ENCODE measurements at regions not wholly inside any gene's neighbourhood (a gene's known extent, or its start where the extent isn't known, plus 50 kb on each side); places are given as distances from the start of the nearest gene placed in this dataset.

DNA sequence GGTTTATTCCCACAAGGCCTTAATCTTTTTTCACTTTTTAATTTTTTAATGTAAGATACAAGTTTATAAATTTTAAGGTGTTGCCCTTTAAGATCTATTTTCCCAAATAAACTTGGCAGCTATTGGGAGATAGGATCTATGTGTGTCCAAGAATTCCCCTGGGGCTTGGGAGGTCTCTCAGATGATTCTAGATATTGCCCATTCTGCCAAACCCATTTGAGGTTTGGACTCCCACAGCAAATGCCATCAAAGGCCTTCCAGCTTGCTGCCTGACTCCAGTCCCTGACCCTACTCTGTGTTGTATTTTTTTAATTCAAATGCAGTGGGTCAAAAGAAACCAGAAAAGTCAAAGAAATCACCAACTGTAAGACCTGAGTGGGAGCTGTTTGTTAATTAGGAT, 120.0 kb upstream of the CHRDL1 start:
- TF ChIP-seq RAD21 (IDR thresholded peaks at IDR 0.05; ENCODE audit: low read depth), result no peak
- no peak for TF ChIP-seq FOXM1 (IDR thresholded peaks at IDR 0.05; ENCODE audit: borderline replicate concordance, low read depth)
- no peak for TF ChIP-seq TAF1 (IDR thresholded peaks at IDR 0.05; ENCODE audit: low read depth)
- TF ChIP-seq, protein P1, sequence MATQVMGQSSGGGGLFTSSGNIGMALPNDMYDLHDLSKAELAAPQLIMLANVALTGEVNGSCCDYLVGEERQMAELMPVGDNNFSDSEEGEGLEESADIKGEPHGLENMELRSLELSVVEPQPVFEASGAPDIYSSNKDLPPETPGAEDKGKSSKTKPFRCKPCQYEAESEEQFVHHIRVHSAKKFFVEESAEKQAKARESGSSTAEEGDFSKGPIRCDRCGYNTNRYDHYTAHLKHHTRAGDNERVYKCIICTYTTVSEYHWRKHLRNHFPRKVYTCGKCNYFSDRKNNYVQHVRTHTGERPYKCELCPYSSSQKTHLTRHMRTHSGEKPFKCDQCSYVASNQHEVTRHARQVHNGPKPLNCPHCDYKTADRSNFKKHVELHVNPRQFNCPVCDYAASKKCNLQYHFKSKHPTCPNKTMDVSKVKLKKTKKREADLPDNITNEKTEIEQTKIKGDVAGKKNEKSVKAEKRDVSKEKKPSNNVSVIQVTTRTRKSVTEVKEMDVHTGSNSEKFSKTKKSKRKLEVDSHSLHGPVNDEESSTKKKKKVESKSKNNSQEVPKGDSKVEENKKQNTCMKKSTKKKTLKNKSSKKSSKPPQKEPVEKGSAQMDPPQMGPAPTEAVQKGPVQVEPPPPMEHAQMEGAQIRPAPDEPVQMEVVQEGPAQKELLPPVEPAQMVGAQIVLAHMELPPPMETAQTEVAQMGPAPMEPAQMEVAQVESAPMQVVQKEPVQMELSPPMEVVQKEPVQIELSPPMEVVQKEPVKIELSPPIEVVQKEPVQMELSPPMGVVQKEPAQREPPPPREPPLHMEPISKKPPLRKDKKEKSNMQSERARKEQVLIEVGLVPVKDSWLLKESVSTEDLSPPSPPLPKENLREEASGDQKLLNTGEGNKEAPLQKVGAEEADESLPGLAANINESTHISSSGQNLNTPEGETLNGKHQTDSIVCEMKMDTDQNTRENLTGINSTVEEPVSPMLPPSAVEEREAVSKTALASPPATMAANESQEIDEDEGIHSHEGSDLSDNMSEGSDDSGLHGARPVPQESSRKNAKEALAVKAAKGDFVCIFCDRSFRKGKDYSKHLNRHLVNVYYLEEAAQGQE (IDR thresholded peaks at IDR 0.05; ENCODE audit: low read depth), result no peak
- no peak for TF ChIP-seq CEBPB (IDR thresholded peaks at IDR 0.05)
- TF ChIP-seq YY1 (IDR thresholded peaks at IDR 0.05; ENCODE audit: low read depth), result no peak
- no peak for TF ChIP-seq CREB1 (IDR thresholded peaks at IDR 0.05; ENCODE audit: low read depth)
- no peak for TF ChIP-seq EP300 (IDR thresholded peaks at IDR 0.05; ENCODE audit: borderline replicate concordance)

All from Ishikawa (cell line).